HEK293 (cell line): ENCODE measurements at regions not wholly inside any gene's neighbourhood (a gene's known extent, or its start where the extent isn't known, plus 50 kb on each side); places are given as distances from the start of the nearest gene placed in this dataset.

Experiments used
- ATF2 ChIP-seq: fragments of 450-650 bp; formaldehyde crosslinking; IDR thresholded peaks from 2 replicates; pipeline ENCODE4 v1.5.1; 2016; ENCODE audit warnings: missing biosample characterization, missing genetic modification characterization, low read depth
- MYNN ChIP-seq: fragments of 450-650 bp; formaldehyde crosslinking; IDR thresholded peaks from 2 replicates; pipeline ENCODE4 v1.5.1; 2016; ENCODE audit warnings: missing biosample characterization, missing genetic modification characterization, borderline replicate concordance
- SALL2 ChIP-seq: fragments of 450-650 bp; formaldehyde crosslinking; IDR thresholded peaks from 2 replicates; pipeline ENCODE4 v1.5.0; 2017; ENCODE audit warnings: missing biosample characterization, mild to moderate bottlenecking, missing genetic modification characterization, borderline replicate concordance
- YY1 ChIP-seq: fragments of 450-650 bp; formaldehyde crosslinking; IDR thresholded peaks from 2 replicates; pipeline ENCODE4 v1.5.1; 2018; ENCODE audit warnings: missing biosample characterization, missing genetic modification characterization
- ZBTB49 ChIP-seq: fragments of 450-650 bp; formaldehyde crosslinking; IDR thresholded peaks from 2 replicates; pipeline ENCODE4 v1.5.1; 2016; ENCODE audit warnings: missing biosample characterization, missing genetic modification characterization, low read depth
- ZNF175 ChIP-seq: fragments of 450-650 bp; formaldehyde crosslinking; IDR thresholded peaks from 2 replicates; pipeline ENCODE4 v1.5.1; 2016; ENCODE audit warnings: missing biosample characterization, missing genetic modification characterization
- ZNF311 ChIP-seq: fragments of 450-650 bp; formaldehyde crosslinking; IDR thresholded peaks from 2 replicates; pipeline ENCODE4 v1.5.1; 2017; ENCODE audit warnings: missing biosample characterization, missing genetic modification characterization, borderline replicate concordance
- ZNF426 ChIP-seq: fragments of 450-650 bp; formaldehyde crosslinking; IDR thresholded peaks from 2 replicates; pipeline ENCODE4 v1.5.1; 2017; ENCODE audit warnings: missing biosample characterization, missing genetic modification characterization, mild to moderate bottlenecking, inconsistent platforms, moderate library complexity
- ZNF514 ChIP-seq: fragments of 450-650 bp; formaldehyde crosslinking; IDR thresholded peaks from 2 replicates; pipeline ENCODE4 v1.5.1; 2016; ENCODE audit warnings: missing biosample characterization, missing genetic modification characterization
- ZNF747 ChIP-seq: fragments of 450-650 bp; formaldehyde crosslinking; IDR thresholded peaks from 2 replicates; pipeline ENCODE4 v1.5.1; 2016; ENCODE audit warnings: missing biosample characterization, missing genetic modification characterization
- ZNF76 ChIP-seq: fragments of 450-650 bp; formaldehyde crosslinking; IDR thresholded peaks from 2 replicates; pipeline ENCODE4; 2016; ENCODE audit warnings: low read depth, missing biosample characterization, missing genetic modification characterization, borderline replicate concordance
- TF ChIP-seq, protein P1 (sequence below): fragments of 450-650 bp; formaldehyde crosslinking; IDR thresholded peaks from 2 replicates; pipeline ENCODE4 v1.5.1; 2016; ENCODE audit warnings: missing biosample characterization, missing genetic modification characterization
- TF ChIP-seq, protein P2 (sequence below): fragments of 450-650 bp; formaldehyde crosslinking; IDR thresholded peaks from 2 replicates; pipeline ENCODE4 v1.5.1; 2016; ENCODE audit warnings: missing biosample characterization, missing genetic modification characterization
- TF ChIP-seq, protein P3 (sequence below): fragments of 450-650 bp; formaldehyde crosslinking; optimal IDR thresholded peaks from 2 replicates; pipeline ENCODE3; 2016; ENCODE audit warnings: missing biosample characterization, mild to moderate bottlenecking, missing genetic modification characterization

DNA sequence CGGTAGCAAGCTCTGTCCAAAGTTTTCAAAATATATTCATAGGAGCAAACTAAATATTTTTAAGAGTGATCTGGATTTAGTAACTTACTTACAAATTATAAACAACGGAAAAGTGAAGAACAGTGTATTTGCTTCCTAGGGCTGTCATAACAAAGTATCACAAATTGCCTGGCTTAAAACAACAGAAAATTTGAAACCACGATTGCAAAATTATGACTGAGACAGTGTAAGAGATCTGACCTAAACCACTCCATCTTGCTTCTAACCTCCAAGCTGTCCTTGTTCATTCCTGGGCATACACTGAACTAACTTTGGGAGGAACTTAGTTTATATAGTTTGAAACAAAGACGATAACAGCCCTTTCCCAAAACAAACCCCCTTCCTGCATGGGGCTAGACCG, 202.0 kb upstream of the CDH6 start:
- TF ChIP-seq ATF2 = no peak
- TF ChIP-seq MYNN = no peak
- TF ChIP-seq ZNF514 = no peak
- no peak for TF ChIP-seq ZNF76 (tag by site-specific recombination)
- no peak for TF ChIP-seq YY1 (tag by site-specific recombination)
- TF ChIP-seq ZNF311 (tag by site-specific recombination) = no peak
- TF ChIP-seq, protein P1, sequence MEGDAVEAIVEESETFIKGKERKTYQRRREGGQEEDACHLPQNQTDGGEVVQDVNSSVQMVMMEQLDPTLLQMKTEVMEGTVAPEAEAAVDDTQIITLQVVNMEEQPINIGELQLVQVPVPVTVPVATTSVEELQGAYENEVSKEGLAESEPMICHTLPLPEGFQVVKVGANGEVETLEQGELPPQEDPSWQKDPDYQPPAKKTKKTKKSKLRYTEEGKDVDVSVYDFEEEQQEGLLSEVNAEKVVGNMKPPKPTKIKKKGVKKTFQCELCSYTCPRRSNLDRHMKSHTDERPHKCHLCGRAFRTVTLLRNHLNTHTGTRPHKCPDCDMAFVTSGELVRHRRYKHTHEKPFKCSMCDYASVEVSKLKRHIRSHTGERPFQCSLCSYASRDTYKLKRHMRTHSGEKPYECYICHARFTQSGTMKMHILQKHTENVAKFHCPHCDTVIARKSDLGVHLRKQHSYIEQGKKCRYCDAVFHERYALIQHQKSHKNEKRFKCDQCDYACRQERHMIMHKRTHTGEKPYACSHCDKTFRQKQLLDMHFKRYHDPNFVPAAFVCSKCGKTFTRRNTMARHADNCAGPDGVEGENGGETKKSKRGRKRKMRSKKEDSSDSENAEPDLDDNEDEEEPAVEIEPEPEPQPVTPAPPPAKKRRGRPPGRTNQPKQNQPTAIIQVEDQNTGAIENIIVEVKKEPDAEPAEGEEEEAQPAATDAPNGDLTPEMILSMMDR = no peak
- TF ChIP-seq ZBTB49 = no peak
- TF ChIP-seq ZNF747 (tag by site-specific recombination) = no peak
- no peak for TF ChIP-seq ZNF175 (tag by site-specific recombination)
- TF ChIP-seq, protein P2, sequence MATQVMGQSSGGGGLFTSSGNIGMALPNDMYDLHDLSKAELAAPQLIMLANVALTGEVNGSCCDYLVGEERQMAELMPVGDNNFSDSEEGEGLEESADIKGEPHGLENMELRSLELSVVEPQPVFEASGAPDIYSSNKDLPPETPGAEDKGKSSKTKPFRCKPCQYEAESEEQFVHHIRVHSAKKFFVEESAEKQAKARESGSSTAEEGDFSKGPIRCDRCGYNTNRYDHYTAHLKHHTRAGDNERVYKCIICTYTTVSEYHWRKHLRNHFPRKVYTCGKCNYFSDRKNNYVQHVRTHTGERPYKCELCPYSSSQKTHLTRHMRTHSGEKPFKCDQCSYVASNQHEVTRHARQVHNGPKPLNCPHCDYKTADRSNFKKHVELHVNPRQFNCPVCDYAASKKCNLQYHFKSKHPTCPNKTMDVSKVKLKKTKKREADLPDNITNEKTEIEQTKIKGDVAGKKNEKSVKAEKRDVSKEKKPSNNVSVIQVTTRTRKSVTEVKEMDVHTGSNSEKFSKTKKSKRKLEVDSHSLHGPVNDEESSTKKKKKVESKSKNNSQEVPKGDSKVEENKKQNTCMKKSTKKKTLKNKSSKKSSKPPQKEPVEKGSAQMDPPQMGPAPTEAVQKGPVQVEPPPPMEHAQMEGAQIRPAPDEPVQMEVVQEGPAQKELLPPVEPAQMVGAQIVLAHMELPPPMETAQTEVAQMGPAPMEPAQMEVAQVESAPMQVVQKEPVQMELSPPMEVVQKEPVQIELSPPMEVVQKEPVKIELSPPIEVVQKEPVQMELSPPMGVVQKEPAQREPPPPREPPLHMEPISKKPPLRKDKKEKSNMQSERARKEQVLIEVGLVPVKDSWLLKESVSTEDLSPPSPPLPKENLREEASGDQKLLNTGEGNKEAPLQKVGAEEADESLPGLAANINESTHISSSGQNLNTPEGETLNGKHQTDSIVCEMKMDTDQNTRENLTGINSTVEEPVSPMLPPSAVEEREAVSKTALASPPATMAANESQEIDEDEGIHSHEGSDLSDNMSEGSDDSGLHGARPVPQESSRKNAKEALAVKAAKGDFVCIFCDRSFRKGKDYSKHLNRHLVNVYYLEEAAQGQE (tag by site-specific recombination) = no peak
- TF ChIP-seq, protein P3, sequence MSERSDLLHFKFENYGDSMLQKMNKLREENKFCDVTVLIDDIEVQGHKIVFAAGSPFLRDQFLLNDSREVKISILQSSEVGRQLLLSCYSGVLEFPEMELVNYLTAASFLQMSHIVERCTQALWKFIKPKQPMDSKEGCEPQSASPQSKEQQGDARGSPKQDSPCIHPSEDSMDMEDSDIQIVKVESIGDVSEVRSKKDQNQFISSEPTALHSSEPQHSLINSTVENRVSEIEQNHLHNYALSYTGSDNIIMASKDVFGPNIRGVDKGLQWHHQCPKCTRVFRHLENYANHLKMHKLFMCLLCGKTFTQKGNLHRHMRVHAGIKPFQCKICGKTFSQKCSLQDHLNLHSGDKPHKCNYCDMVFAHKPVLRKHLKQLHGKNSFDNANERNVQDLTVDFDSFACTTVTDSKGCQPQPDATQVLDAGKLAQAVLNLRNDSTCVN (tag by site-specific recombination) = no peak
- no peak for TF ChIP-seq SALL2
- TF ChIP-seq ZNF426 (tag by site-specific recombination) = no peak
